ENCODE measurements at regions not wholly inside any gene's neighbourhood (a gene's known extent, or its start where the extent isn't known, plus 50 kb on each side); places are given as distances from the start of the nearest gene placed in this dataset.

DNA sequence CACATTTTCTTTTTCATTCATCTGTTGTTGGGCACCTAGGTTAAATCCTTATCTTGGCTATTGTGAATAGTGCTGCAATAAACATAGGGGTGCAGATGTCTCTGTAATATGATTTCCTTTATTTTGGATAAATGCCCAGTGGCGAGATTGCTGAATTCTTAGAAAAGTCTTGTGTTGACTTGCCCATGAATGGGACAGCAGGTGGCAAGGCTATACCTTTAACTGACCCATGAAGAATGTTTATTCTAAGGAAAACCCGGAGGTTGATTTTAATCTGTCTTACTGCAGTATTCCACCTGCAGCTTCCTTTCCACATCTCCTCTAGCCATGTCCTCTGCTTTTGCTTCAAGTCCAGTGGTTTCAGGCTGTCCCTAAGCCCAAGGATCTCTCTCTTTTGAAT, 220.6 kb downstream of the SNCA start:
- H3K9ac ChIP-seq (ENCODE audit: low read depth in 2 of 2, low read length in 2 of 2), result no peak overlapping the region
- no peak overlapping the region for H3K4me3 ChIP-seq
- intact Hi-C loops (cut with DNase I), result no loop called here
- H3K27ac ChIP-seq, result no peak overlapping the region
- H3K4me1 ChIP-seq, result no peaks in the 10 kb centered on the region
- H3K9me3 ChIP-seq, result no peaks in the 10 kb centered on the region
- no peak for DNase-seq
- TF ChIP-seq, protein P1, sequence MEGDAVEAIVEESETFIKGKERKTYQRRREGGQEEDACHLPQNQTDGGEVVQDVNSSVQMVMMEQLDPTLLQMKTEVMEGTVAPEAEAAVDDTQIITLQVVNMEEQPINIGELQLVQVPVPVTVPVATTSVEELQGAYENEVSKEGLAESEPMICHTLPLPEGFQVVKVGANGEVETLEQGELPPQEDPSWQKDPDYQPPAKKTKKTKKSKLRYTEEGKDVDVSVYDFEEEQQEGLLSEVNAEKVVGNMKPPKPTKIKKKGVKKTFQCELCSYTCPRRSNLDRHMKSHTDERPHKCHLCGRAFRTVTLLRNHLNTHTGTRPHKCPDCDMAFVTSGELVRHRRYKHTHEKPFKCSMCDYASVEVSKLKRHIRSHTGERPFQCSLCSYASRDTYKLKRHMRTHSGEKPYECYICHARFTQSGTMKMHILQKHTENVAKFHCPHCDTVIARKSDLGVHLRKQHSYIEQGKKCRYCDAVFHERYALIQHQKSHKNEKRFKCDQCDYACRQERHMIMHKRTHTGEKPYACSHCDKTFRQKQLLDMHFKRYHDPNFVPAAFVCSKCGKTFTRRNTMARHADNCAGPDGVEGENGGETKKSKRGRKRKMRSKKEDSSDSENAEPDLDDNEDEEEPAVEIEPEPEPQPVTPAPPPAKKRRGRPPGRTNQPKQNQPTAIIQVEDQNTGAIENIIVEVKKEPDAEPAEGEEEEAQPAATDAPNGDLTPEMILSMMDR (IDR thresholded peaks at IDR 0.05), result no peak
- H3K27me3 ChIP-seq, result no peaks in the 10 kb centered on the region
- no peaks in the 10 kb centered on the region for H3K36me3 ChIP-seq

DNA sequence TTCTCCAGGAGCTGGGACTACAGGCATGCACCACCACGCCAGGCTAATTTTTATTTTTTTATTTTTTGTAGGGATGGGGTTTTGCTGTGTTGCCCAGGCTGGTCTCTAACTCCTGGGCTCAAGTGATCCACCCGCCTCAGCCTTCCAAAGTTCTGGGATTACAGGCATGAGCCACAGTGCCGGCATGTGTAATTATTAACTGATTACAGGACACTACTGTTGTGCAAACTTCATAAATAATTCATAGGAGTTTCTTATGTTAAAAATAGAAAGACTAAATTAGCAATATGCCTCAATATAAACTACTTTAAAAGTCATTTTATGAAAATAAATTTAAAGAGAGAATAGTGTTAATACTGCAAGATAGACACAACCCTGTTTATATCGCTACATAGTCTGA, 221.9 kb downstream of the SNCA start:
- H3K4me1 ChIP-seq, result no peaks in the 10 kb centered on the region
- no peak for DNase-seq
- H3K27ac ChIP-seq, result no peak overlapping the region
- no peak overlapping the region for H3K4me3 ChIP-seq
- no peaks in the 10 kb centered on the region for H3K36me3 ChIP-seq
- TF ChIP-seq, protein P1 (IDR thresholded peaks at IDR 0.05), result no peak
- H3K9ac ChIP-seq (ENCODE audit: low read depth in 2 of 2, low read length in 2 of 2), result no peak overlapping the region
- no peaks in the 10 kb centered on the region for H3K27me3 ChIP-seq
- intact Hi-C loops (cut with DNase I), result no loop called here
- no peaks in the 10 kb centered on the region for H3K9me3 ChIP-seq

DNA sequence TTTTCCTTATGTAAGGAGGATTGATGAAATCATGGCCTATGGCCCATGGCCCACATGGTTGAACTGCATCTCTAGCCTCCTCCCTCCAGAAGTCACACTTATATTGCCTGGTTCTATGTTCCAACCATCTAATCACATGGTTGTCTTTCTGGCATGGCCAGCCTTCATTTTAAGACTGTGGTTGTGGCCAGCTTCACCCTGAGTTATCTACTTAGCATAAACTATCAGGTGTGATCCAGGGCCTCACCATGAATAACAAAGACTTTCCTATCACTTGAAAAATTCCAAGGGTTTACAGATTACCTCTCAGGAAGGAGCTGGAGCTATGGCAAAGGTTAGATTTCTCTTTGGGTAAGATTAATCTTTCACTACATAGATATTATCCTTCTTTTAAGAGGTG, 222.8 kb downstream of the SNCA start:
- Histone ChIP-seq H3K27ac (no peak overlapping the region), H3K36me3 (no peaks in the 10 kb centered on the region)
- intact Hi-C loops (cut with DNase I), result no loop called here

DNA sequence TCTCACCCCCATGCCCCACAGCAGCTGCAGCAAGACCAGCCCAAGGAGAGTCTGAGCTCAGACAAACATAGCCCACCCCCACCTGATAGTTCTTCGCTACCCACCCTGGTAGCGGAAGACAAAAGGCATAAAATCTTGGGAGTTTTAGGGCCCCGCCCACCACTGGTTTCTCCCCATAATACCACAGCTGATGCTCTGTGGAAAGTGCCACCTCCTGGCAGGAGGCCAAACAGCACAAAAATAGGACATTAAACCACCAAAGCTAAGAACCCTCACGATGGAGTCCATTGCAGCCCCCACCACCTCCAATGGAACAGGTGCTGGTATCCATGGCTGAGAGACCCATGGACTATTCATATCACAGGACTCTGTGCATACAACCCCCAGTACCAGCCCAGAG, 226.7 kb downstream of the SNCA start:
- no peaks in the 10 kb centered on the region for H3K27me3 ChIP-seq
- H3K4me3 ChIP-seq, result no peak overlapping the region
- H3K4me1 ChIP-seq, result no peaks in the 10 kb centered on the region
- intact Hi-C loops (cut with DNase I), result no loop called here
- no peaks in the 10 kb centered on the region for H3K36me3 ChIP-seq
- TF ChIP-seq, protein P1 (IDR thresholded peaks at IDR 0.05), result no peak
- DNase-seq, result no peak
- no peak overlapping the region for H3K9ac ChIP-seq (ENCODE audit: low read depth in 2 of 2, low read length in 2 of 2)
- H3K27ac ChIP-seq, result no peak overlapping the region
- no peaks in the 10 kb centered on the region for H3K9me3 ChIP-seq

More for the DNA sequence above, 222.8 kb downstream of the SNCA start:
- H3K27me3 ChIP-seq, result no peaks in the 10 kb centered on the region
- H3K9me3 ChIP-seq, result no peaks in the 10 kb centered on the region
- H3K9ac ChIP-seq (ENCODE audit: low read depth in 2 of 2, low read length in 2 of 2), result no peak overlapping the region
- DNase-seq, result no peak
- TF ChIP-seq, protein P1 (IDR thresholded peaks at IDR 0.05), result no peak
- no peaks in the 10 kb centered on the region for H3K4me1 ChIP-seq
- no peak overlapping the region for H3K4me3 ChIP-seq

DNA sequence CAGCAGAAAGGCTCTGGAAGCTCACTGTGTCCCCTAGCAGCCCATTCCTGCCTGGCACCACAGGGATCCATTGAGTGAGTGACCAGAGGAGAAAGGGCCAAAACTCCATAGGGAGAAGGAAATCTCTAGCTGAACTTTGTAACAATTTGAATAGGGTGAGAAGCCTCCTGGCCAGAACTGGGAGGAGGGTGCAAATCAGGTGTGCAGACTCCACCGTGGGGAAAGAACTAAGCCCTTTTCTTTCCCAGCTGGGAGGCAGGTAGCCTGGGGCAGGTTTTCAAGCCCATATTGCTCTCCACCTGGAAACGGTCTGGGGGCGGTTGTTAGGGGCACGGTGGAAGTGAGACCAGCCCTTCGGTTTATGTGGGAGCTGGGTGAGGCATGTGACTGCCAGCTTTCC, 227.2 kb downstream of the SNCA start:
- Histone ChIP-seq H3K4me1 (no peaks in the 10 kb centered on the region), H3K36me3 (no peaks in the 10 kb centered on the region), H3K4me3 (no peak overlapping the region), H3K27ac (no peak overlapping the region), H3K9ac (ENCODE audit: low read depth in 2 of 2, low read length in 2 of 2) (no peak overlapping the region), H3K27me3 (no peaks in the 10 kb centered on the region), H3K9me3 (no peaks in the 10 kb centered on the region)
- DNase-seq, result no peak
- intact Hi-C loops (cut with DNase I), result loop anchor here (10.0 kb wide), 1 partner anchor 295 kb away; no protein-coding TSS in a partner anchor
- TF ChIP-seq, protein P1 (IDR thresholded peaks at IDR 0.05), result no peak

DNA sequence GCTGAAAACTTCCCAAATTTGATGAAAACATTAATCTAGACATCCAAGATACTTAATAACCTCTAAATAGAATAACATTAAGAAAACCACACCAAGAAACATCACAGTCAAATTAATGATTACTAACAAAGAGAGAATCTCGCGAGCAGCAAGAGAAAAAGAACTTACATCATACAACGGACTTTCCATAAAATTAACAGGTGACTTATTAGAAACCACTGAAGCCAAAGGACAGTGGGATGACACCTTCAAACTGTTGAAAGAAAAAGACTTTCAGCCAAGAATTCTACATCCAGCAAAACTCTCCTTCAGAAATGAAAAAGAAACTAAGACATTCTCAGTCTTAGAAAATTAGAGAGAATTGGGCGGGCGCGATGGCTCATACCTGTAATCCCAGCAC, 232.0 kb downstream of the SNCA start:
- Histone ChIP-seq H3K36me3 (no peaks in the 10 kb centered on the region), H3K27me3 (no peaks in the 10 kb centered on the region), H3K9ac (ENCODE audit: low read depth in 2 of 2, low read length in 2 of 2) (no peak overlapping the region), H3K4me1 (no peaks in the 10 kb centered on the region), H3K27ac (no peak overlapping the region), H3K4me3 (no peak overlapping the region), H3K9me3 (no peaks in the 10 kb centered on the region)
- no peak for DNase-seq
- TF ChIP-seq, protein P1 (IDR thresholded peaks at IDR 0.05), result no peak
- intact Hi-C loops (cut with DNase I), result loop anchor here (10.0 kb wide), 1 partner anchor 300 kb away; no protein-coding TSS in a partner anchor
